PC-3 (cell line): ENCODE measurements at regions not wholly inside any gene's neighbourhood (a gene's known extent, or its start where the extent isn't known, plus 50 kb on each side); places are given as distances from the start of the nearest gene placed in this dataset.

ENCODE experiments used
- CTCF ChIP-seq: fragments of 300-600 bp; sonication (generic); conservative IDR thresholded peaks from 2 replicates; pipeline ENCODE4 v1.5.1; 2017; ENCODE audit warnings: antibody characterized with exemption, low read depth, mild to moderate bottlenecking, low read length
- EZH2 ChIP-seq: fragments of 300-600 bp; sonication (generic); IDR thresholded peaks from one replicate; pipeline ENCODE4 v1.6.1; 2017; ENCODE audit warnings: antibody characterized with exemption, mild to moderate bottlenecking, low read length; ENCODE audit not compliant: unreplicated experiment
- EZH2phosphoT487 ChIP-seq: fragments of 300-600 bp; sonication (generic); IDR thresholded peaks from 2 replicates; pipeline ENCODE4 v1.6.1; 2018; ENCODE audit warnings: mild to moderate bottlenecking, antibody characterized with exemption, low read length, borderline replicate concordance

- TF ChIP-seq CTCF: no peak
- no peak for TF ChIP-seq EZH2
- TF ChIP-seq EZH2phosphoT487: no peak
Measured at GRCh38 chr4:180116840-180117239, 2126.4 kb upstream of the TENM3 start.
